CD14-positive monocyte (primary cell): ENCODE measurements at regions not wholly inside any gene's neighbourhood (a gene's known extent, or its start where the extent isn't known, plus 50 kb on each side); places are given as distances from the start of the nearest gene placed in this dataset.
"Not testable (repeated sequence)": the region's sequence is repeated elsewhere in the genome, so short reads cannot be mapped to it uniquely, and the experiment has no call there.

ENCODE experiments used
- DNase-seq, 3 donors: peaks; one replicate each; pipeline ENCODE4 v3.0.0-alpha.2; 2011 to 2022
- H2AFZ ChIP-seq: 2 replicates; pipeline ENCODE4 v1.6.0; 2012; ENCODE audit warnings: mild to moderate bottlenecking, low read depth, low read length, inconsistent platforms; ENCODE audit not compliant: insufficient read depth, poor library complexity, severe bottlenecking
- H3K27ac ChIP-seq, 2 donors: 1 replicate in 1 of 2; 2 replicates in 1 of 2; pipeline ENCODE4 v1.5.1; 2012 to 2013; ENCODE audit warnings: low read length in 2 of 2, control low read depth in 1 of 2, inconsistent platforms in 1 of 2, low read depth in 1 of 2, mild to moderate bottlenecking in 1 of 2
- H3K27me3 ChIP-seq, 2 donors: one replicate each; pipeline versions ENCODE4 v1.6.0 to v1.6.1; 2011 to 2013; ENCODE audit warnings: low read length in 2 of 2; ENCODE audit not compliant: control insufficient read depth in 2 of 2, insufficient read depth in 2 of 2
- H3K36me3 ChIP-seq, 2 donors: replicated peaks in 1 of 2; 1 replicate in 1 of 2; 2 replicates in 1 of 2; pipeline versions ENCODE4 v1.5.1 to v1.6.1; 2012 to 2013; ENCODE audit warnings: low read length in 2 of 2, control low read depth in 1 of 2, inconsistent platforms in 1 of 2, mild to moderate bottlenecking in 1 of 2; ENCODE audit not compliant: insufficient read depth in 2 of 2, control insufficient read depth in 1 of 2
- H3K4me1 ChIP-seq, 2 donors: 1 replicate in 1 of 2; 2 replicates in 1 of 2; pipeline versions ENCODE4 v1.5.1 to v1.6.1; 2012 to 2013; ENCODE audit warnings: low read length in 2 of 2, control low read depth in 1 of 2, inconsistent platforms in 1 of 2, mild to moderate bottlenecking in 1 of 2, moderate library complexity in 1 of 2; ENCODE audit not compliant: insufficient read depth in 2 of 2, control insufficient read depth in 1 of 2
- H3K4me2 ChIP-seq: replicated peaks from 2 replicates; pipeline ENCODE3; 2012; ENCODE audit warnings: low read length, moderate library complexity, mild to moderate bottlenecking; ENCODE audit not compliant: poor library complexity, severe bottlenecking; ENCODE audit errors: extremely low read depth
- H3K4me3 ChIP-seq, 3 experiments: fragments of 200-600 bp in 1 of 3; sonication (generic) in 1 of 3; replicated peaks in 1 of 3; 1 replicate in 2 of 3; 2 replicates in 1 of 3; pipeline ENCODE4 v1.5.1; 2011 to 2013; ENCODE audit warnings: low read length in 3 of 3, mild to moderate bottlenecking in 3 of 3, control low read depth in 2 of 3, low read depth in 2 of 3, inconsistent platforms in 1 of 3, moderate library complexity in 1 of 3
- H3K79me2 ChIP-seq: 2 replicates; pipeline ENCODE4 v1.6.0; 2012; ENCODE audit warnings: mild to moderate bottlenecking, control low read depth, inconsistent platforms, low read length, moderate library complexity; ENCODE audit not compliant: insufficient read depth
- H3K9ac ChIP-seq: 2 replicates; pipeline ENCODE4 v1.6.0; 2017; ENCODE audit warnings: low read length, mild to moderate bottlenecking; ENCODE audit not compliant: insufficient read depth, poor library complexity, severe bottlenecking
- H3K9me3 ChIP-seq, 2 donors: replicated peaks in 1 of 2; 1 replicate in 1 of 2; 2 replicates in 1 of 2; pipeline versions ENCODE4 v1.5.1 to v1.6.1; 2012 to 2013; ENCODE audit warnings: low read length in 2 of 2, control low read depth in 1 of 2; ENCODE audit not compliant: control insufficient read depth in 1 of 2, insufficient read depth in 1 of 2
- H4K20me1 ChIP-seq: 2 replicates; pipeline ENCODE4 v1.6.0; 2012; ENCODE audit warnings: mild to moderate bottlenecking, low read length, control low read depth, moderate library complexity; ENCODE audit not compliant: insufficient read depth
- H3K27ac Mint-ChIP-seq, 7 donors: one replicate each; pipeline ENCODE4 v1.8.0; 2020; ENCODE audit warnings: mild to moderate bottlenecking in 7 of 7, mixed read lengths in 7 of 7, moderate library complexity in 6 of 7, inconsistent platforms in 2 of 7
- H3K27me3 Mint-ChIP-seq, 3 donors: one replicate each; pipeline ENCODE4 v1.8.0; 2021 to 2022; ENCODE audit warnings: low read depth in 3 of 3, mild to moderate bottlenecking in 3 of 3, mixed read lengths in 3 of 3, moderate library complexity in 3 of 3, inconsistent platforms in 1 of 3
- H3K36me3 Mint-ChIP-seq, 2 donors: one replicate each; pipeline ENCODE4 v1.8.0; 2020; ENCODE audit warnings: mixed read lengths in 2 of 2, inconsistent platforms in 1 of 2, mild to moderate bottlenecking in 1 of 2
- H3K4me1 Mint-ChIP-seq: one replicate; pipeline ENCODE4 v1.8.0; 2020; ENCODE audit warnings: mild to moderate bottlenecking, mixed read lengths
- H3K4me3 Mint-ChIP-seq, 2 donors: one replicate each; pipeline ENCODE4 v1.8.0; 2020; ENCODE audit warnings: mild to moderate bottlenecking in 2 of 2, mixed read lengths in 2 of 2, moderate library complexity in 1 of 2
- H3K9me3 Mint-ChIP-seq, 7 donors: one replicate each; pipeline ENCODE4 v1.8.0; 2020 to 2022; ENCODE audit warnings: mixed read lengths in 7 of 7, mild to moderate bottlenecking in 6 of 7, moderate library complexity in 6 of 7, inconsistent platforms in 2 of 7
- WGBS: methylation state at CpG from one replicate; pipeline ENCODE4 v1.1.5; 2013; ENCODE audit warnings: missing lambda C conversion rate; ENCODE audit not compliant: insufficient coverage; 5-methylcytosine and 5-hydroxymethylcytosine counted together
- intact Hi-C, 2 donors: fragments of 100-400 bp; cut with micrococcal nuclease; formaldehyde crosslinking; loops; one replicate each; pipeline versions ENCODE4 v1.15.0 to v1.15.1; 2023
- TF ChIP-seq, protein P1 (sequence below): fragments of 200-600 bp; IDR thresholded peaks from one replicate; pipeline ENCODE4 v1.8.0; 2022; ENCODE audit warnings: antibody characterized with exemption, mild to moderate bottlenecking

DNA sequence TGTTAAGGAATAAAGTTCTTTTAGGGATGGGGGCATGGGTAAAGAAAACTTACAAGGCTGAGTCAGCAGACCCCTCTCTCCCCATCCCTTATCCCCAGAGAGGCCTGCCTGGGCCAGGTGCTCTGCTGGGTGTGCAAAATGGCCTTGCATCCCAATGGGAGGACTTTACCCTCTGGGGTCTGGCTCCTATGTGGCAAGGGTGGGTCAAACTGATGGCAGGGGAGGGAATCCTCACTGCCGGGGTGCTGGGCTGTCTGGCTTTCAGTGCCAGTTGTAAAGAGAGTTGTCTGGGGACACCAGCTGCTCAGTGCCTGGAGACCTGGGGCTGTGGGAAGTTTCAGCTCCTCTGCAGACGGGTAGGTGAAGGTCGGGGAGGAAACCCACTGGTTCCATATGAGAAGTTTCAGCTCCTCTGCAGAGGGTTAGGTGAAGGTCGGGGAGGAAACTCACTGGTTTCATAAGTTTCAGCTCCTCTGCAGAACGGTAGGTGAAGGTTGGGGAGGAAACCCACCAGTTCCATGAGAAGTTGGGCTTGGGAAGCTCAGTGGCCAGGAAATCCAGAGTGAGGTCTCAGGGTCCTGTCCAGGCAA, 127.2 kb upstream of the PODXL start:
- no peak overlapping the region for H3K4me3 Mint-ChIP-seq
- DNase-seq = no peak
- H3K27ac Mint-ChIP-seq = no peak overlapping the region
- no peak overlapping the region for H3K9ac ChIP-seq
- H3K79me2 ChIP-seq = no peaks in the 10 kb centered on the region
- no peaks in the 10 kb centered on the region for H3K36me3 Mint-ChIP-seq
- 67% methylated on average over 3 of the region's 5 CpGs for WGBS
- no peaks in the 10 kb centered on the region for H3K27me3 ChIP-seq
- intact Hi-C loops = no loop called here
- H3K4me3 ChIP-seq = no peak overlapping the region
- H3K27me3 Mint-ChIP-seq = peaks cover 4 to 13% (median 10%) of the 10 kb centered on the region in 3 donors
- no peaks in the 10 kb centered on the region for H3K9me3 ChIP-seq
- TF ChIP-seq, protein P1, sequence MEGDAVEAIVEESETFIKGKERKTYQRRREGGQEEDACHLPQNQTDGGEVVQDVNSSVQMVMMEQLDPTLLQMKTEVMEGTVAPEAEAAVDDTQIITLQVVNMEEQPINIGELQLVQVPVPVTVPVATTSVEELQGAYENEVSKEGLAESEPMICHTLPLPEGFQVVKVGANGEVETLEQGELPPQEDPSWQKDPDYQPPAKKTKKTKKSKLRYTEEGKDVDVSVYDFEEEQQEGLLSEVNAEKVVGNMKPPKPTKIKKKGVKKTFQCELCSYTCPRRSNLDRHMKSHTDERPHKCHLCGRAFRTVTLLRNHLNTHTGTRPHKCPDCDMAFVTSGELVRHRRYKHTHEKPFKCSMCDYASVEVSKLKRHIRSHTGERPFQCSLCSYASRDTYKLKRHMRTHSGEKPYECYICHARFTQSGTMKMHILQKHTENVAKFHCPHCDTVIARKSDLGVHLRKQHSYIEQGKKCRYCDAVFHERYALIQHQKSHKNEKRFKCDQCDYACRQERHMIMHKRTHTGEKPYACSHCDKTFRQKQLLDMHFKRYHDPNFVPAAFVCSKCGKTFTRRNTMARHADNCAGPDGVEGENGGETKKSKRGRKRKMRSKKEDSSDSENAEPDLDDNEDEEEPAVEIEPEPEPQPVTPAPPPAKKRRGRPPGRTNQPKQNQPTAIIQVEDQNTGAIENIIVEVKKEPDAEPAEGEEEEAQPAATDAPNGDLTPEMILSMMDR = no peak
- H3K27ac ChIP-seq = no peak overlapping the region
- no peaks in the 10 kb centered on the region for H3K36me3 ChIP-seq
- no peaks in the 10 kb centered on the region for H3K4me1 Mint-ChIP-seq
- H2AFZ ChIP-seq = no peak overlapping the region
- no peaks in the 10 kb centered on the region for H4K20me1 ChIP-seq
- no peaks in the 10 kb centered on the region for H3K4me1 ChIP-seq
- peaks cover 0 to 3% (median 0%) of the 10 kb centered on the region in 7 donors for H3K9me3 Mint-ChIP-seq
- H3K4me2 ChIP-seq = no peak overlapping the region

DNA sequence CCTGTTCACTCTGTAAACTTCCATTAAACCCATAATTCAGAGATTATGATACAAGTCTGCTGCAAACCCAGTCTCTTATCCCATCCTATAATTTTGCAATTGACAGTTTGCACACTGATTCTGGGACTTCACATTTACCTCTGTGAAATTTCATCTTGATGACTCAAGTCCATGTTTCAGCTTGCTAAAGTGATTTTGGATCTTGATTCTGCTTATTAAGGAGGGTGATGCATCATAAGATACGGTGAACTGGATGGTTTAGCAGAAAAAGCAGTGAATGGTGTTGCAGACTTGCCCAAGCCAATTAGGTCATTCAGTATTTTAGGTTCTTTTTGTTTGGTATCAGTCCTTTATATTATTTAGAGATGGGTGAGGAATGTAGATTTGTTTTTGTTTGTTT, 125.5 kb upstream of the PODXL start:
- H3K27ac Mint-ChIP-seq = no peak overlapping the region
- no peaks in the 10 kb centered on the region for H3K4me1 Mint-ChIP-seq
- TF ChIP-seq, protein P1 = no peak
- no peaks in the 10 kb centered on the region for H4K20me1 ChIP-seq
- no peak overlapping the region for H3K27ac ChIP-seq
- no peaks in the 10 kb centered on the region for H3K27me3 ChIP-seq
- no peaks in the 10 kb centered on the region for H3K79me2 ChIP-seq
- H3K9me3 ChIP-seq = no peaks in the 10 kb centered on the region
- no peak overlapping the region for H2AFZ ChIP-seq
- H3K4me3 Mint-ChIP-seq = no peak overlapping the region
- H3K4me1 ChIP-seq = no peaks in the 10 kb centered on the region
- H3K4me2 ChIP-seq = no peak overlapping the region
- 40% methylated on average over 1 of the region's 1 CpG for WGBS
- peaks cover 0 to 6% (median 0%) of the 10 kb centered on the region in 7 donors for H3K9me3 Mint-ChIP-seq
- no peak overlapping the region for H3K4me3 ChIP-seq
- no peak overlapping the region for H3K9ac ChIP-seq
- H3K36me3 ChIP-seq = no peaks in the 10 kb centered on the region
- no peaks in the 10 kb centered on the region for H3K36me3 Mint-ChIP-seq
- intact Hi-C loops = no loop called here
- peaks cover 3 to 17% (median 8%) of the 10 kb centered on the region in 3 donors for H3K27me3 Mint-ChIP-seq
- DNase-seq = no peak

DNA sequence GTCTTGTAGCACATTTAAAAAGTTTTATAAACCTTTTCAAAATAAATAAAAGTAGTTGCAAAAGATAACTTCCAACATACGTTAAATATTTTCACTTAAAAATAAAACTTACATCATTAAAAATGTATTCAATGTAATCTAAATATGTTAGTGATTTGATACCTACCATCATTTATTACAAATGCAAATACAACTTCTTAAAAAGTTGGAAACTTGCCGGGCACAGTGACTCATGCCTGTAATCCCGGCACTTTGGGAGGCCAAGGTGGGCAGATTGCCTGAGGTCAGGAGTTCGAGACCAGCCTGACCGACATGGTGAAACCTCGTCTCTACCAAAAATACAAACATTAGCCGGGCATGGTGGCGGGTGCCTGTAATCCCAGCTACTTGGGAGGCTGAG, 122.6 kb upstream of the PODXL start:
- H3K4me3 Mint-ChIP-seq, H3K36me3 Mint-ChIP-seq, H3K4me2 ChIP-seq, intact Hi-C loops, H3K9me3 ChIP-seq, H3K4me1 Mint-ChIP-seq, H3K4me1 ChIP-seq, H3K27ac ChIP-seq, H4K20me1 ChIP-seq, H3K36me3 ChIP-seq, H2AFZ ChIP-seq, H3K27me3 ChIP-seq, H3K4me3 ChIP-seq, H3K79me2 ChIP-seq, DNase-seq, H3K9me3 Mint-ChIP-seq, H3K9ac ChIP-seq, H3K27ac Mint-ChIP-seq: not testable (repeated sequence)
- H3K27me3 Mint-ChIP-seq = peaks cover 3 to 11% (median 7%) of the 10 kb centered on the region in 3 donors
- WGBS = no CpG with 5 or more reads among the region's 8 CpGs
